H9 (cell line): ENCODE measurements at regions not wholly inside any gene's neighbourhood (a gene's known extent, or its start where the extent isn't known, plus 50 kb on each side); places are given as distances from the start of the nearest gene placed in this dataset.

Source experiments
- DNase-seq: peaks from one replicate; pipeline ENCODE4 v3.0.0-alpha.2; 2017
- H2AFZ ChIP-seq: one replicate; pipeline ENCODE4 v1.6.1; 2013; ENCODE audit warnings: mild to moderate bottlenecking, low read length, control low read depth, moderate library complexity
- H2AK5ac ChIP-seq: 2 replicates; pipeline ENCODE4 v1.6.1; 2013; ENCODE audit warnings: low read length, control low read depth, mixed read lengths; ENCODE audit not compliant: insufficient read length
- H2BK120ac ChIP-seq: one replicate; pipeline ENCODE4 v1.6.1; 2013; ENCODE audit warnings: low read depth, mild to moderate bottlenecking, low read length, control low read depth, inconsistent platforms; ENCODE audit not compliant: poor library complexity, severe bottlenecking
- H2BK12ac ChIP-seq: 2 replicates; pipeline ENCODE4 v1.6.1; 2013; ENCODE audit warnings: low read length, control low read depth, mixed read lengths, low read depth; ENCODE audit not compliant: insufficient read length
- H2BK15ac ChIP-seq: 2 replicates; pipeline ENCODE4 v1.6.1; 2013; ENCODE audit warnings: low read depth, low read length, control low read depth
- H2BK20ac ChIP-seq: one replicate; pipeline ENCODE4 v1.6.1; 2013; ENCODE audit warnings: low read depth, mild to moderate bottlenecking, low read length, control low read depth, inconsistent platforms; ENCODE audit not compliant: poor library complexity, severe bottlenecking
- H2BK5ac ChIP-seq: 2 replicates; pipeline ENCODE4 v1.6.1; 2013; ENCODE audit warnings: low read length, control low read depth, mixed read lengths; ENCODE audit not compliant: insufficient read length
- H3K14ac ChIP-seq: 2 replicates; pipeline ENCODE4 v1.6.1; 2013; ENCODE audit warnings: low read length, control low read depth; ENCODE audit not compliant: insufficient read depth
- H3K18ac ChIP-seq: 2 replicates; pipeline ENCODE4 v1.6.1; 2013; ENCODE audit warnings: low read depth, mild to moderate bottlenecking, mixed read lengths, low read length, control low read depth; ENCODE audit not compliant: insufficient read length
- H3K23ac ChIP-seq: 2 replicates; pipeline ENCODE4 v1.6.1; 2013; ENCODE audit warnings: low read length, control low read depth, mixed read lengths, low read depth; ENCODE audit not compliant: insufficient read length
- H3K23me2 ChIP-seq: 2 replicates; pipeline ENCODE4 v1.6.1; 2013; ENCODE audit warnings: low read depth, mild to moderate bottlenecking, mixed read lengths, low read length, control low read depth; ENCODE audit not compliant: insufficient read length, poor library complexity, severe bottlenecking
- H3K27ac ChIP-seq: 2 replicates; pipeline ENCODE4 v1.5.1; 2013; ENCODE audit warnings: low read length, control low read depth, mixed read lengths, low read depth; ENCODE audit not compliant: insufficient read length
- H3K27me3 ChIP-seq: 2 replicates; pipeline ENCODE4 v1.6.1; 2013; ENCODE audit warnings: low read length, control low read depth, inconsistent platforms; ENCODE audit not compliant: insufficient read depth
- H3K4ac ChIP-seq: 2 replicates; pipeline ENCODE4 v1.6.1; 2013; ENCODE audit warnings: low read depth, mild to moderate bottlenecking, control low read depth, inconsistent platforms, low read length, moderate library complexity
- H3K4me1 ChIP-seq: 2 replicates; pipeline ENCODE4 v1.6.1; 2013; ENCODE audit warnings: low read length, control low read depth, inconsistent platforms; ENCODE audit not compliant: insufficient read depth
- H3K4me2 ChIP-seq: 2 replicates; pipeline ENCODE4 v1.6.1; 2013; ENCODE audit warnings: low read length, control low read depth, mixed read lengths; ENCODE audit not compliant: insufficient read length, insufficient read depth
- H3K56ac ChIP-seq: 2 replicates; pipeline ENCODE4 v1.6.1; 2013; ENCODE audit warnings: low read depth, mild to moderate bottlenecking, mixed read lengths, low read length, control low read depth; ENCODE audit not compliant: insufficient read length
- H3K79me1 ChIP-seq: 2 replicates; pipeline ENCODE4 v1.6.1; 2013; ENCODE audit warnings: low read depth, mild to moderate bottlenecking, moderate library complexity, low read length, control low read depth, inconsistent platforms; ENCODE audit not compliant: insufficient read depth, poor library complexity, severe bottlenecking
- H3K79me2 ChIP-seq: 2 replicates; pipeline ENCODE4 v1.6.1; 2013; ENCODE audit warnings: low read length, control low read depth, inconsistent platforms; ENCODE audit not compliant: insufficient read depth
- H3K9ac ChIP-seq: 2 replicates; pipeline ENCODE4 v1.6.1; 2013; ENCODE audit warnings: low read length, control low read depth, mixed read lengths; ENCODE audit not compliant: insufficient read length; ENCODE audit errors: extremely low read depth
- H3K9me3 ChIP-seq: one replicate; pipeline ENCODE4 v1.6.1; 2013; ENCODE audit warnings: low read depth, low read length, inconsistent platforms; ENCODE audit not compliant: control insufficient read depth
- H3T11ph ChIP-seq: one replicate; pipeline ENCODE4 v1.6.1; 2013; ENCODE audit warnings: mild to moderate bottlenecking, low read length, control low read depth, inconsistent platforms
- H4K20me1 ChIP-seq: one replicate; pipeline ENCODE4 v1.6.1; 2013; ENCODE audit not compliant: control insufficient read depth, insufficient read length, insufficient read depth
- H4K5ac ChIP-seq: 2 replicates; pipeline ENCODE4 v1.6.1; 2013; ENCODE audit warnings: low read depth, mild to moderate bottlenecking, mixed read lengths, low read length, control low read depth; ENCODE audit not compliant: insufficient read length
- H4K8ac ChIP-seq: replicated peaks from 2 replicates; pipeline ENCODE4 v1.6.1; 2013; ENCODE audit warnings: low read length, control low read depth, mixed read lengths, low read depth; ENCODE audit not compliant: insufficient read length
- H4K91ac ChIP-seq: 2 replicates; pipeline ENCODE4 v1.6.1; 2013; ENCODE audit warnings: low read depth, mild to moderate bottlenecking, moderate library complexity, mixed read lengths, low read length, control low read depth; ENCODE audit not compliant: insufficient read length
- H3K27ac Mint-ChIP-seq, 3 experiments: 2 replicates in 2 of 3; 3 replicates in 1 of 3; pipeline ENCODE4 v1.8.0; 2020 to 2021; ENCODE audit warnings: mixed read lengths in 3 of 3, mild to moderate bottlenecking in 1 of 3, moderate library complexity in 1 of 3
- H3K27me3 Mint-ChIP-seq: 2 replicates; pipeline ENCODE4 v1.8.0; 2021; ENCODE audit warnings: low read depth, mild to moderate bottlenecking, moderate library complexity, mixed read lengths
- H3K36me3 Mint-ChIP-seq, 3 experiments: 2 replicates in 2 of 3; 3 replicates in 1 of 3; pipeline ENCODE4 v1.8.0; 2020 to 2021; ENCODE audit warnings: low read depth in 3 of 3, mixed read lengths in 3 of 3; ENCODE audit not compliant: insufficient read depth in 1 of 3
- H3K4me1 Mint-ChIP-seq, 2 experiments: 2 replicates each; pipeline ENCODE4 v1.8.0; 2020; ENCODE audit warnings: mixed read lengths in 2 of 2
- H3K4me3 Mint-ChIP-seq, 2 experiments: 2 replicates in 1 of 2; 3 replicates in 1 of 2; pipeline ENCODE4 v1.8.0; 2020 to 2021; ENCODE audit warnings: mild to moderate bottlenecking in 2 of 2, mixed read lengths in 2 of 2, moderate library complexity in 1 of 2
- H3K9me3 Mint-ChIP-seq, 2 experiments: 2 replicates in 1 of 2; 3 replicates in 1 of 2; pipeline ENCODE4 v1.8.0; 2020; ENCODE audit warnings: mild to moderate bottlenecking in 2 of 2, mixed read lengths in 2 of 2, moderate library complexity in 1 of 2
- CTCF ChIP-seq: fragments of 200-600 bp; sonication (generic); conservative IDR thresholded peaks from 3 replicates; pipeline ENCODE4 v1.8.0; 2021; ENCODE audit warnings: antibody characterized with exemption, mild to moderate bottlenecking
- WGBS: extraction: QIAGEN DNeasy Blood & Tissue Kit; methylation state at CpG from one replicate; pipeline ENCODE4 v1.1.7; 2013; ENCODE audit warnings: missing lambda C conversion rate, low lambda C conversion rate, mixed read lengths; ENCODE audit not compliant: insufficient read length; ENCODE audit errors: extremely low coverage; 5-methylcytosine and 5-hydroxymethylcytosine counted together

GRCh38 chrX:137233478-137233877 is 199.7 kb upstream of the GPR101 start:
- Histone ChIP-seq H3K23ac (no peak overlapping the region), H3K9me3 (peaks cover 5% of the 10 kb centered on the region), H4K5ac (no peak overlapping the region), H3T11ph (no peak overlapping the region), H3K4me2 (no peak overlapping the region), H3K79me1 (no peaks in the 10 kb centered on the region), H3K23me2 (no peaks in the 10 kb centered on the region), H3K18ac (no peak overlapping the region), H3K4ac (no peak overlapping the region), H4K91ac (no peak overlapping the region), H3K56ac (no peak overlapping the region), H4K8ac (no peak overlapping the region), H2AFZ (no peak overlapping the region), H3K4me1 (no peaks in the 10 kb centered on the region), H3K27ac (no peak overlapping the region), H2BK15ac (no peak overlapping the region), H4K20me1 (no peaks in the 10 kb centered on the region), H2BK120ac (no peak overlapping the region), H3K27me3 (no peaks in the 10 kb centered on the region), H3K14ac (no peak overlapping the region), H2BK20ac (no peak overlapping the region), H3K79me2 (no peaks in the 10 kb centered on the region), H2AK5ac (no peak overlapping the region), H2BK5ac (no peak overlapping the region), H2BK12ac (no peak overlapping the region), H3K9ac (no peak overlapping the region)
- Mint-ChIP-seq H3K36me3 (no peaks in the 10 kb centered on the region), H3K4me3 (no peak overlapping the region), H3K27me3 (no peaks in the 10 kb centered on the region; the same call in 1 of the 2 replicates), H3K4me1 (peaks cover 30 to 36% of the 10 kb centered on the region in 2 experiments), H3K9me3 (peaks cover 2 to 45% of the 10 kb centered on the region in 2 experiments; a peak in 3 of 5 replicates), H3K27ac (no peak overlapping the region)
- no CpG with 5 or more reads among the region's 3 CpGs for WGBS
- TF ChIP-seq CTCF = no peak
- no peak for DNase-seq
